ENCODE measurements at regions not wholly inside any gene's neighbourhood (a gene's known extent, or its start where the extent isn't known, plus 50 kb on each side); places are given as distances from the start of the nearest gene placed in this dataset.

GRCh38 chr5:74187757-74188156 lies 452.8 kb downstream of the ENC1 start:
- TF ChIP-seq TAF1 (IDR thresholded peaks at IDR 0.05; ENCODE audit: low read depth, low read length) (no peak), POLR2A (IDR thresholded peaks at IDR 0.05; ENCODE audit: low read depth, low read length) (no peak), POLR2AphosphoS5 (IDR thresholded peaks at IDR 0.05; ENCODE audit: low read depth, low read length) (no peak), POU2F2 (IDR thresholded peaks at IDR 0.05; ENCODE audit: low read depth, low read length) (no peak), SPI1 (IDR thresholded peaks at IDR 0.05; ENCODE audit: low read depth, low read length) (no peak)

All from GM12891 (cell line).